GM21717 (cell line): ENCODE measurements at regions not wholly inside any gene's neighbourhood (a gene's known extent, or its start where the extent isn't known, plus 50 kb on each side); places are given as distances from the start of the nearest gene placed in this dataset.
"Not testable (repeated sequence)": the region's sequence is repeated elsewhere in the genome, so short reads cannot be mapped to it uniquely, and the experiment has no call there.

Experiments
- ATAC-seq: cut with Tn5 transposase; IDR thresholded peaks from one replicate; pipeline ENCODE4 v1.9.1; 2021; ENCODE audit warnings: mild to moderate bottlenecking, moderate library complexity; ENCODE audit not compliant: unreplicated experiment

- no peak for ATAC-seq
Measured at GRCh38 chr3:189375532-189375931, 203.8 kb downstream of the TPRG1 start.

DNA sequence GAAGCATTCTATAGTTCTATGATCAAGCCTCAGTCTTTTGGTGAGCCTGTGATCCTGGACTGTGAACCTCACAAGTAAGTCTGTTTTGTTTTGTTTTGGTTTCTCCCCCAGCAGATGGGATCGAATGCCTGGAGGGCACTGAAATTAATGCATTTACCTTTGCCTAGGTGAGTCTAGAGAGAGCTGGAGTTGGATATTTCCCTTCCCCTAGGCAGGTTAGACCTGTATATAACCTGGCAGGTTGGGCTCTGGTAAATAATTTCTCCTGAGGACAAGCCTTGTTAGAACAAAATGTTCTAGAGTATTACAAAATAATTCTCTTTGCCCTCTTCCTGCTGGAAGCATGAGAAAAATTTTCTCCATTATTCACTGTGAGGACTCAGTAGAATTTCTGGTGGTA lies 211.9 kb downstream of the TPRG1 start:
- ATAC-seq = no peak

GRCh38 chr3:189385880-189386279 lies 214.1 kb downstream of the TPRG1 start:
- ATAC-seq = not testable (repeated sequence)

GRCh38 chr3:189386739-189387138 lies 215.0 kb downstream of the TPRG1 start:
- ATAC-seq = no peak

DNA sequence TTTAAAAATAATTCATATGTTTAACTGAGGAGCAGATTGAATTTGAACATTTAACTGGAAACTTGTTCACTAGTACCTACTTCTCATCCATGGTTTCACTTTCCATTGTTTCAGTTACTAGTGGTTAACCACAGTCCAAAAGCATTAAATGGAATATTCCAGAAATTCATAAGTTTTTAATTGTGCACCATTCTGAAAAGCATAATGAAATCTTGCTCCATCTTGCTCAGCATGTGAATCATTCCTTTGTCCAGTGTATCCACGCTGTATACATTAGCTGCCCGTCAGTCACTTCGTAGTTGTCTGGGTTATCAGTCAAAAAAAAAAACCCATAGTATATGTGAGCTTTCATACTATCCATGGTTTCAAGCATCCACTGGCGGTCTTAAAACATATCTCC lies 217.6 kb downstream of the TPRG1 start:
- ATAC-seq = no peak

- no peak for ATAC-seq
Measured at GRCh38 chr3:189393598-189393997, 221.8 kb downstream of the TPRG1 start.

GRCh38 chr3:189394599-189395121 lies 222.9 kb downstream of the TPRG1 start:
- peak; percentile 89 for ATAC-seq

- ATAC-seq = peak; percentile 36
Measured at GRCh38 chr3:189395825-189396224, 224.1 kb downstream of the TPRG1 start.

GRCh38 chr3:189398656-189399055 lies 226.9 kb downstream of the TPRG1 start:
- no peak for ATAC-seq

GRCh38 chr3:189401196-189401595 lies 229.4 kb downstream of the TPRG1 start:
- no peak for ATAC-seq

DNA sequence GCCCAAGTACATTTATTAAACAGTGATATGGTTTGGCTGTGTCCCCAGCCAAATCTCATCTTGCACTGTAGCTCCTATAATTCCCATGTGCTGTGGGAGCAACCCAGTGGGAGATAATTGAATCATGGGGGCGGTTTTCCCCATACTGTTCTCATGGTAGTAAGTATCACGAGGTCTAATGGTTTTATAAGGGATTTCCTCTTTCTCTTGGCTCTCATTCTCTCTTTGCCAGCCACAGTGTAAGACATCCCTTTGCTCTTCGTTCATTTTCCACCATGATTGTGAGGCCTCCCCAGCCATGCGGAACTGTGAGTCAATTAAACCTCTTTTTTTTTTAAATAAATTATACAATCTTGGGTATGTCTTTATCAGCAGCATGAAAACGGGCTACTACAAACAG lies 228.0 kb upstream of the TP63 start:
- ATAC-seq = no peak

- no peak for ATAC-seq
Measured at GRCh38 chr3:189404024-189404423, 227.2 kb upstream of the TP63 start.

DNA sequence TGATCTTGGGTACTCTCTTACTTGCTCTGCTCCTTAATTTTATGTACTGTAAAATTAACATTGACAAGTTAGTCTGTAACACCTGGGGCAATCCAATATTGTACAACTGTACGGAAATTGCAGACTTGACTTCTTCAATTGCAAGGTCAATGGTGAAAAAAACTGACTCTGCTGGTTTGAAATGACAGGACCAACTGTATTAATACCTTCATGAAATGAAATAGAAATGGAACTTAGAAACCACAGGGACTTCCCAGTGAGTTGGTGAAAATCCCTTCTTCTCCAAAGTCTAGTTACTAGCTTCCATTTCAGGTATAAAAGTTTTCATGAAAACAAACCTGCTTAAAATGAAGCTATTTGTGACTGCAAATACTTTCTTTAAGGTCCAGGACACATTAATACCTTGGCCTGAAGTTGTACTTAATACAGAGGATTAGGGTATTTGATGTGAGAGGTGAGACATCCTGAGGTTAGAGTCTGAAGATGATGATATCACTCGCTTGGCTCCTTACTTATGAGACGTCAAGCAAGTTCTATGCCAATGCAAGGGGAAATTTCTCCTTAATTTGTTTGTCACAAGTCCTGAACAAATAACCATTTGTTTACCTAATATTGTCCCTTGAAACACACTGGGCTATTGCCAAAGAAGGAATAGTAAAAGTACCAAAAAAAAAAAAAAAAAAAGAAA lies 226.2 kb upstream of the TP63 start:
- ATAC-seq = peak; percentile 64

- no peak for ATAC-seq
Measured at GRCh38 chr3:189406148-189406547, 225.0 kb upstream of the TP63 start.

DNA sequence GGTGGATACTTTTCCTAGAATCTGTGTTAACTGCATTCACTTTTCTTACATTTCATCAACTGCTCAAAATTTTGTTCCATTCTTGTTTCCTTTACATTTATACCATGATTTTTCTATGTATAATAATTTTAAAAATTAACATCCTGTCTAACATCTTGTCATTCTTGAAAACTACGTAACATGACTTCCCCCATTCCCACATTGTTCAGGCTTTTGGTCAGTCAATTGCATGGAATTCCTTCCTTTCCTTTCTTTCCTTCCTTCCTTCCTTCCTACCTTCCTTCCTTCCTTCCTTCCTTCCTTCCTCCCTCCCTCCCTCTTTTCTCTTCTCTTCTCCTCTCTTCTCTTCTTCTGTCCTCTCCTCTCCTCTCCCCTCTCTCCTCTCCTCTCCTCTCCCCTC lies 220.7 kb upstream of the TP63 start:
- no peak for ATAC-seq

DNA sequence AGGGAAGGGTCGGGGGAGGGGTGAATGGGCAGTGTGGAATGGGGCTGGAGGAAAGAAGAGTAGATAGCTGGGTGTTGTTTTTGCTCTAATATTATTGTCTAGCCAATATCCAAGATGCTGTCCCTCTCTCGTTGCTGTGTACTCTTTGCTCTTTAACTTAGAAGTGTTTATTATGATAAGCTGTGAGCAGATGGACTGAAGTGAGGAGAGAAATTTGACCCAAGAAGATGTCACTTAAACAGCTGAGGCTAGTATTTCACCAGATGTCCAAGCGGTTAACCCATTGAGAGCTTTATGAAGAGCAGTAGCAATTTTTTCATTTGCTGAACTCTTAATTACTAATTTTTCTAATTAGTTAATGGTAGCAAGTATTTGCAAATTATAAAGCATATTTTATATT lies 212.2 kb upstream of the TP63 start:
- no peak for ATAC-seq

GRCh38 chr3:189419683-189420082 lies 211.5 kb upstream of the TP63 start:
- ATAC-seq = no peak

DNA sequence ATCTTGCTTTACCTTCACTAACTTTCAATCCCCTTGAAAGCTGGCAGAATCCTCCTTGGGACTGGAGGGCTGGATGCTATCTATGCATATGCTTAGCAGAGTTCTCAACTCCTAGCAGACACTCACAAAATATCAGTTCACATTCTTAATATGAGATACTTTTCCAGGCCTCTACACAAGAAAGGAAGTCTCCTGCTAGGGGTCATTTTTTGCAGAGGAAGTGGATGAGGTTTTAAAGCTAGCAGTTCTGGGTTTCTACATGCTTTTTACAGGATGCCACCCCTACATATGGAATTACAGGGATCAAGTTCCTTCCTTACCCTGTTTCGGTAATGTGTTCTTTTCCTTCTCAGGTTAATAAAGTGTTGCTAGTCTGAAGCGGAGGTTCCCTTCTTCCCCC lies 206.3 kb upstream of the TP63 start:
- ATAC-seq = no peak

DNA sequence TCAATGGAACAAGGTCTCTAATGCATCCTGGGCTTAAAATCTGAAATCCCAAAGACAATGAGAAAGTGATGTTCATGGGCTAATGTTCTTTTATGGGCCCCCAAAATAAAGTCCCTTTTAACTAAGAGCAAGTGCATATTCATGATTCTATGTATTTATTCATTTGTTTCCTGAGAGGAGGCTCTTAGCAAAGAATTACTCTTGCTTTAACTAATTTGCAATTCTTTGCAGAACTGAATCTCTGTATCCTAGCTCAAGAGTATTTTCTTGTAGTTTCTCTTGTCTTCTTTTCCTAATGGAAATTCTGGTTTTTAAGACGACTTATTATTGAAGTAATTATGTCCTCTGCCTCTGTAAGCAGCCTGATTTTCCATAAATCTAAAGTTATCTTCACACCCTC lies 202.2 kb upstream of the TP63 start:
- no peak for ATAC-seq

DNA sequence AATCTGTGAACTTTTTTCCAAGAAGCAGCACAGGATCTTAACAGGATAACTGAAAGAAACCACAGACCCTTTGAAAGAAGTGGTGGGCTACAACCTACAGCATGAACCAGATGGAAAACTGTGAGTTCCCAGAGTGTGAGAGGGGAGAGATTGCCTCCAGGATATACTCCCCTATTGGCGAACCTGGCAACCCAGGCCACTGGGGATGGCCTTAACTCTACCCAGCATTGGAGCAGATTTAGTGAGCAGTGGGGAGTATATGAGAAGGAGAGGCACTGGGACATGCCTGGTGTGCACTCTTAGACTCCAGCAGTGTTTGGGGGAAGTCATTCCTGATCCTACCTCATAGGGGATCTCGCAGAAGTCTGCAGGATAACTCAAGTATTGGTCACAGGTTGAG lies 201.0 kb upstream of the TP63 start:
- no peak for ATAC-seq

- not testable (repeated sequence) for ATAC-seq
Measured at GRCh38 chr3:189442257-189442656, 188.9 kb upstream of the TP63 start.

DNA sequence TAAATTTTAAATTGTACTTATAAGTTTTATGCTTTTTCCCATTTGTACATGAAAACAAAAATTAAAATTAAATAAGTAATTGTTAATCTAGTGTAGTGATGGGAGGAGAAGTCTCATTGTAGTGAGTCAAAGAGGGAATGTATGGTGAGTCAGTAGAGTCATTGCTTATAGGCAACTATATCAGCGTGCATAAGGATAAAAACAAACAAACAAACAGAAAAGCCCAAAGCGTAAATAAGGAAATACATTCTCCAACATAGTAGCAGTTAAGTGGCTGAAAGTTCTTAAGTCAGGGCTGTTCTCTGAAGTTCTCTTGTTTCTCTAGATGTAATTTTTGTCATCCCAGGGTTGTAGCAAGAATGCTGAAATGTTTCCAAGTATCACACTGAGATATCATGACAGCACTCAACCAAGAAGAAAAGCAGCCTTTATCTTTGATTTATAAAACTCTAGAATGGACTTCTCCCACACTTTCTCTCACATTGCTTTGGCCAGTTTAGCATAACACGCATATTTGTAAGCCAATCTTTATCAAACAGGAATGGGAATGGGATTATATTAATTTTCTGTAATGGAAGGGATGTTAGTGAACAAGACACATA lies 184.1 kb upstream of the TP63 start:
- ATAC-seq = no peak

DNA sequence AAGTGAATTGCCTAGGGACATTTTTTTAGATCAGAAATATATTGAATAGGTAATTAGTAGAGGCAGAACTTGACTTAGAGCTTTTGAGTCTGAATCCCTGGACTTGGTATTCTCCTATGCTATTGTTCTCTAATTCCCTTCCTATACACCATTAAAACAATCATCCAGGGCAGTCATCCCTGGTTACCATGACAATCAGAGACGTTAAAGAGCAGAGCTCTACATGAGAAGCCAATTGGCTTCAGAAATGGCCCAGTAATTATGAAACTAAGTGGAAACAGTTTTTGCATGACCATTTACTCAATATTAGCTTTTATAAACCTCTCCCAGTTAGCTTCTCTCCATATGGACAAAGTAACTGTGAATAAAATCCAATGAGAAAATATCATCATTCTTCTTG lies 182.1 kb upstream of the TP63 start:
- ATAC-seq = no peak
